OCI-LY7 (cell line): ENCODE measurements at regions not wholly inside any gene's neighbourhood (a gene's known extent, or its start where the extent isn't known, plus 50 kb on each side); places are given as distances from the start of the nearest gene placed in this dataset.

Source experiments
- BruUV-seq: library from RNA; stranded (reverse); fragments of 400-500 nt; replicated peaks from 2 replicates; lab custom pipeline; 2021; lab: Mats Ljungman, UMichigan
- CTCF ChIA-PET: fragments of 300-600 bp; sonication (Branson Sonifier 250); formaldehyde crosslinking; loops from one replicate; lab custom pipeline; 2022; ENCODE audit warnings: antibody characterized with exemption; ENCODE audit not compliant: unreplicated experiment; lab: Charles Lee
- POLR2A ChIA-PET: fragments of 300-600 bp; sonication (Branson Sonifier 250); formaldehyde crosslinking; loops from one replicate; lab custom pipeline; 2022; ENCODE audit warnings: antibody characterized with exemption; lab: Charles Lee
- DNase-seq: peaks from one replicate; pipeline ENCODE4 v3.0.0-alpha.2; 2015; ENCODE audit warnings: low spot score
- H2AFZ ChIP-seq: fragments of 200-600 bp; sonication (generic), shearing (Covaris generic); 2 replicates; pipeline ENCODE4 v1.6.1; 2014; ENCODE audit warnings: mild to moderate bottlenecking, antibody characterized with exemption, low read length, moderate library complexity
- H3K27ac ChIP-seq: fragments of 200-600 bp; sonication (generic); 2 replicates; pipeline ENCODE4 v1.5.1; 2014; ENCODE audit warnings: mixed run types, low read depth, mild to moderate bottlenecking, moderate library complexity, low read length, inconsistent platforms; ENCODE audit not compliant: poor library complexity, severe bottlenecking
- H3K36me3 ChIP-seq: fragments of 200-600 bp; sonication (generic); 2 replicates; pipeline ENCODE4 v1.6.1; 2014; ENCODE audit warnings: mild to moderate bottlenecking, antibody characterized with exemption, low read length, moderate library complexity, mixed read lengths; ENCODE audit not compliant: insufficient read depth
- H3K4me1 ChIP-seq: fragments of 200-600 bp; sonication (generic); 2 replicates; pipeline ENCODE4 v1.5.1; 2014; ENCODE audit warnings: mild to moderate bottlenecking, low read length; ENCODE audit not compliant: insufficient read depth, poor library complexity, severe bottlenecking
- H3K4me2 ChIP-seq: fragments of 200-600 bp; sonication (generic); 2 replicates; pipeline ENCODE4 v1.6.1; 2014; ENCODE audit warnings: mild to moderate bottlenecking, low read length
- H3K4me3 ChIP-seq: fragments of 200-600 bp; sonication (generic); 2 replicates; pipeline ENCODE4 v1.5.1; 2014; ENCODE audit warnings: mild to moderate bottlenecking, low read depth, low read length; ENCODE audit not compliant: poor library complexity, severe bottlenecking
- H3K79me2 ChIP-seq: fragments of 200-600 bp; sonication (generic); 2 replicates; pipeline ENCODE4 v1.6.1; 2016; ENCODE audit warnings: low read depth, mild to moderate bottlenecking, low read length, moderate library complexity, mixed read lengths; ENCODE audit not compliant: insufficient read depth
- H3K9me2 ChIP-seq: fragments of 200-600 bp; sonication (generic); 2 replicates; pipeline ENCODE4 v1.6.1; 2016; ENCODE audit warnings: mild to moderate bottlenecking, low read length, mixed read lengths; ENCODE audit not compliant: insufficient read depth
- H3K9me3 ChIP-seq: fragments of 200-600 bp; sonication (generic); 2 replicates; pipeline ENCODE4 v1.6.1; 2014; ENCODE audit warnings: mild to moderate bottlenecking, mixed run types, low read length, mixed read lengths
- H4K20me1 ChIP-seq: fragments of 200-600 bp; sonication (generic); 2 replicates; pipeline ENCODE4 v1.6.1; 2014; ENCODE audit warnings: mild to moderate bottlenecking, antibody characterized with exemption, low read length, moderate library complexity, mixed read lengths; ENCODE audit not compliant: insufficient read depth
- CTCF ChIP-seq: fragments of 200-600 bp; sonication (generic); conservative IDR thresholded peaks from 2 replicates; pipeline ENCODE4 v1.5.1; 2014; ENCODE audit warnings: mild to moderate bottlenecking, antibody characterized with exemption, low read length, moderate library complexity, mixed read lengths
- EZH2phosphoT487 ChIP-seq: fragments of 200-600 bp; sonication (generic); IDR thresholded peaks from 2 replicates; pipeline ENCODE4 v1.6.1; 2018; ENCODE audit warnings: low read depth, borderline replicate concordance, mild to moderate bottlenecking, mixed run types, antibody characterized with exemption, low read length, moderate library complexity, mixed read lengths
- intact Hi-C: fragments of 100-400 bp; cut with micrococcal nuclease; formaldehyde crosslinking; loops from one replicate; pipeline ENCODE4 v1.10.0; 2022; ENCODE audit not compliant: unreplicated experiment

DNA sequence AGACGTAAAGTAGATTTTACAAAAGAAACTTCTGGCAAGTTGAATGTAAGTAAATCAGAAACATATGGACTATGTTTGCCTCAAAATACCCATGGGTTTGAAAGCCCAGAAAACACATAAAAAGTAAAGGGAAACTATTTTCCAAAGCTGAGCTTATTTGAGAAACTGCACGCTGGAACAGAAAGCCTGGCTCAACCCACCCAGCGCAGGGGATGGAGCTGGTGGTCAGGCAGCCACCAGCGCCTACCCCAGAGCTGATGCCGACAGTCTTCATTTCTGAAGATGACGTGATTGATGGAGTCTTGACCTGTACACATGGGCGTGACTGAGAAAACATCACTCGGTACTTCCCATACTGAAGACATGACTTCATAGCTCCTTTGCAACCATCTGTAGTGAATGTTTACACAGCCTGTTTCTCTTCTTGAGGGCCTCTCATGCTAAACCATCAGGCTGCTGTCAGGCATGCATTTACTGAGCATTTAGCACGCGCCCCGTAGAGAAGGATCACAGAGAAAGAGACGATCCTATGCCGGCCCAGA lies 232.6 kb upstream of the AUTS2 start:
- Histone ChIP-seq H3K9me2 (no peaks in the 10 kb centered on the region), H3K9me3 (no peaks in the 10 kb centered on the region), H3K4me2 (peak overlapping the region; percentile 56), H3K4me3 (no peak overlapping the region), H4K20me1 (no peaks in the 10 kb centered on the region), H3K4me1 (peaks cover 12% of the 10 kb centered on the region), H3K27ac (no peak overlapping the region), H3K36me3 (no peaks in the 10 kb centered on the region), H2AFZ (peak overlapping the region; percentile 84), H3K79me2 (no peaks in the 10 kb centered on the region)
- intact Hi-C loops, result no loop called here
- no peak for DNase-seq
- POLR2A ChIA-PET, result interaction anchor here (0.5 kb wide), 1 partner anchor 788 kb away, joined by 3 read pairs; no protein-coding TSS in a partner anchor
- TF ChIP-seq EZH2phosphoT487, result no peak
- no peak for TF ChIP-seq CTCF
- CTCF ChIA-PET, result no interaction called here
- no TSS peak for BruUV-seq

- intact Hi-C loops, result no loop called here
- CTCF ChIA-PET, result no interaction called here
Observed at GRCh38 chr7:69367780-69368179, 230.5 kb upstream of the AUTS2 start.

More at GRCh38 chr7:69367780-69368179, 230.5 kb upstream of the AUTS2 start:
- no peaks in the 10 kb centered on the region for H3K9me3 ChIP-seq
- no peaks in the 10 kb centered on the region for H3K79me2 ChIP-seq
- BruUV-seq, result no TSS peak
- no peak overlapping the region for H3K4me3 ChIP-seq
- H3K9me2 ChIP-seq, result no peaks in the 10 kb centered on the region
- no peak overlapping the region for H2AFZ ChIP-seq
- no peaks in the 10 kb centered on the region for H3K36me3 ChIP-seq
- H3K27ac ChIP-seq, result no peak overlapping the region
- H4K20me1 ChIP-seq, result no peaks in the 10 kb centered on the region
- no peak overlapping the region for H3K4me2 ChIP-seq
- H3K4me1 ChIP-seq, result peaks cover 12% of the 10 kb centered on the region
- DNase-seq, result no peak
- POLR2A ChIA-PET, result interaction anchor here (0.9 to 1.0 kb wide), 2 partner anchors 13 to 33 kb away, joined by 3 to 4 read pairs; no protein-coding TSS in a partner anchor
- TF ChIP-seq CTCF, result no peak
- no peak for TF ChIP-seq EZH2phosphoT487
